HG03378 (cell line): ENCODE measurements at regions not wholly inside any gene's neighbourhood (a gene's known extent, or its start where the extent isn't known, plus 50 kb on each side); places are given as distances from the start of the nearest gene placed in this dataset.
"Not testable (repeated sequence)": the region's sequence is repeated elsewhere in the genome, so short reads cannot be mapped to it uniquely, and the experiment has no call there.

Source experiments
- ATAC-seq: cut with Tn5 transposase; IDR thresholded peaks from one replicate; pipeline ENCODE4 v1.9.1; 2021; ENCODE audit warnings: mild to moderate bottlenecking, moderate library complexity; ENCODE audit not compliant: unreplicated experiment

GRCh38 chr6:67882436-67883311 lies 752.4 kb upstream of the ADGRB3 start:
- ATAC-seq: no peak

- ATAC-seq: no peak
Measured at GRCh38 chr6:67881706-67882065, 753.4 kb upstream of the ADGRB3 start.

DNA sequence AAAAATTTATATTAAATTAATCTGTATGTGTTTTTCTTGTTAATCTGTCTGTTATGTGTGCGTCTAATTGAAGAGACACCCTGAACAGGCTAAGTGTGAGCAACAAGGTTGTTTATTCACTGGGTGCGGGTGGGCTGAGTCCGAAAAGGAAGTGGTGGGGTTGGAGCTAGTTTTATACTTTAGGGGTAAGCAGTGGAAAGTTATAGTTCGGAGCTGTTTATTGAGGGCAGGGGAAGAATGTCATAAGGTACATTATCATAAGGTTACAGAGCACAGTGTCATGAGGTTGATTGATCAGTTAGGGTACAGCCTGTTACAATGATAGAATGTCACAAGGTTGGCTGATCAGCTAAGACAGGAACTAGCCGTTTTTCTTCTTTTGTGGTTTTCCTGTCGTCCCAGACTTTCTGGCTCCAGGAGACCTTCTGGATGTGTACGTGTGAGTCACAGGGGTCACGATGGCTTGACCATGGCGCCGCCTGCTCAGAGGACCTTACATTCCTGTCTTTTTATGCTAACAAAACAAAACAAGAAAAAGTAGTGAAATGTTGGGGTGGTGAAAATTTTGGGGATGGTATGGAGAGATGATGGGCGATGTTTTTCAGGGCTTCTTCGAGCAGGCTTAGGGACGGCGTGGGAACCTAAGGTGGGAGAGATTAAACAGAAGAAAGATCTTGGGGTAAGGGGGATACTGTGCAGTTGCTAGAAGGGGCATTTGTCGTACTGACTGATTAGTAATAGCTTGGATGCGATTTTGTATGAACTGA lies 754.0 kb upstream of the ADGRB3 start:
- ATAC-seq: no peak

DNA sequence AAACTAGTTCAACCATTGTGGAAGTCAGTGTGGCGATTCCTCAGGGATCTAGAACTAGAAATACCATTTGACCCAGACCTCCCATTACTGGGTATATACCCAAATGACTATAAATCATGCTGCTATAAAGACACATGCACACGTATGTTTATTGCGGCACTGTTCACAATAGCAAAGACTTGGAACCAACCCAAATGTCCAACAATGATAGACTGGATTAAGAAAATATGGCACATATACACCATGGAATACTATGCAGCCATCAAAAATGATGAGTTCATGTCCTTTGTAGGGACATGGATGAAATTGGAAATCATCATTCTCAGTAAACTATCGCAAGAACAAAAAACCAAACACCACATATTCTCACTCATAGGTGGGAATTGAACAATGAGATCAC lies 754.7 kb upstream of the ADGRB3 start:
- not testable (repeated sequence) for ATAC-seq

- not testable (repeated sequence) for ATAC-seq
Measured at GRCh38 chr6:67879928-67880327, 755.2 kb upstream of the ADGRB3 start.

DNA sequence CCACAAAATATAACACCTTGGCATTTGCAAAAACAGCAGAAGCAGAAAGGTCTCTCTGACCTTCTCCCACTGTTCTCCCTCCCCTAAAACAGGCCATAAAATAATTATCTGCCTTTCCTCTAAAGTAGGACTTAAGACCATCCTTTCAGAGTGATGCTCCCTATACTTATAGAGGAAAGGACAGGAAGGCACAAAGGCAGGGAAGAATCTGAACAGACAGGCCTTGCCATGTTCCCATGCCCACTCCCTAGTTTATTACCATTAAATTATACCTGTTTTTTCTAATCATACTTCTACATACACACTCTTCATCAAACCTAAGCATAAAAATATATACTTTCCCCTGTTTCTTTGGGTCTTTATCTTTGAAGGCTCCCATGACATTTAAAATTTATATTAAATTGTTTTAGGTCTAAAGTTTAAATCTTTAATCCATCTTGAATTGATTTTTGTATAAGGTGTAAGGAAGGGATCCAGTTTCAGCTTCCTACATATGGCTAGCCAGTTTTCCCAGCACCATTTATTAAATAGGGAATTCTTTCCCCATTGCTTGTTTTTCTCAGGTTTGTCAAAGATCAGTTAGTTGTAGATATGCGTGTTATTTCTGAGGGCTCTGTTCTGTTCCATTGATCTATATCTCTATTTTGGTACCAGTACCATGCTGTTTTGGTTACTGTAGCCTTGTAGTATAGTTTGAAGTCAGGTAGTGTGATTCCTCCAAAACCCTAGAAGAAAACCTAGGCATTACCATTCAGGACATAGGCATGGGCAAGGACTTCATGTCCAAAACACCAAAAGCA lies 755.8 kb upstream of the ADGRB3 start:
- ATAC-seq: not testable (repeated sequence)

DNA sequence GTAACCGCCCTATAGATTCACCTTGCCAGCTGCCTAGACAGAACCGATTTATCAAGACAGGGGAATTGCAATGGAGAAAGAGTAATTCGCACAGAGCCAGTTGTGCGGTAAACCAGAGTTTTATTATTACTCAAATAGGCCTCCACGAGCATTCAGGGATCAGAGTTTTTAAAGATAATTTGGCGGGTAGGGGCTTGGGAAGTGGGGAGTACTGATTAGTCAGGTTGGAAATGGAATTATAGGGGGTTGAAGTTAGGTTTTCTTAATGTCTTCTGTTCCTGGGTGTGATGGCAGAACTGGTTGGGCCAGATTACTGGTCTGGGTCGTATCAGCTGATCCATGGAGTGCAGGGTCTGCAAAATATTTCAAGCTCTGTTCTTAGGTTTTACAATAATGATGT lies 756.9 kb upstream of the ADGRB3 start:
- not testable (repeated sequence) for ATAC-seq

- no peak for ATAC-seq
Measured at GRCh38 chr6:67877288-67877687, 757.8 kb upstream of the ADGRB3 start.

- no peak for ATAC-seq
Measured at GRCh38 chr6:67875877-67876383, 759.2 kb upstream of the ADGRB3 start.

DNA sequence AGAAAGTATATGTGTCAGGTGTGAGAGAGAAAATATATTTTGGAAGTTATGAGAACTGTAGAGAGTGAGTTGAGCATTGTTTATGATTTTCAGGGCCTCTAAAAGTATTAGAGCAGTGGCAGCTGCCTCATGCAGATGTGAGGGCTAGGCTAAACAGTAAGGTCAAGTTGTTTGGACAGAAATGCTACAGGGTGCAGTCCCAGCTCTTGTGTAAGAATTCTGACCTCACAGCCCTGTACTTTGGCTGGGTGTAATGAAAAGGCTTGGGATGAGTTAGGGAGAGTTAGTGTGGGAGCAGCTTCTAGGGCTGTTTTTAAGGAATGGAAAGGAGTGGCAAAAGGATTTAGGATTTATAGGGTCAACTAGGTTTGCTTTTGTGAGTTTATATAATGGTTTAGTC lies 764.8 kb upstream of the ADGRB3 start:
- no peak for ATAC-seq

- no peak for ATAC-seq
Measured at GRCh38 chr6:67863346-67863745, 771.7 kb upstream of the ADGRB3 start.

DNA sequence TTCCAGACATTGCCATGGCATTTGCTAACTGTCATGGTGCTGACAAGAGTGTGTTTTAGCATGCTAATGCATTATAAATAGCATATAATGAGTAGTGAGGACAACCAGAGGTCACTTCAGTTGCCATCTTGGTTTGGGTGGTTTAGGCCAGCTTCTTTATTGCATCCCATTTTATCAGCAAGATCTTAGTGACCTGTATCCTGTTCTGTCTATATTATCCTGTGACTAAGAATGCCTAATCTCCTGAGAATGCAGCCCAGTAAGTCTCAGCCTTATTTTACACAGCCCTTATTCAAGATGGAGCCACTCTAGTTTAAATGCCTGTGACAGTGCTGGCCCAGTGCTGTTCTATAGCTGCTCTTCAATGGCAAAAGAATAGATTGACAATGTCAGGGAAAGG lies 781.0 kb upstream of the ADGRB3 start:
- ATAC-seq: no peak

- ATAC-seq: no peak
Measured at GRCh38 chr6:67839818-67840217, 795.3 kb upstream of the ADGRB3 start.

DNA sequence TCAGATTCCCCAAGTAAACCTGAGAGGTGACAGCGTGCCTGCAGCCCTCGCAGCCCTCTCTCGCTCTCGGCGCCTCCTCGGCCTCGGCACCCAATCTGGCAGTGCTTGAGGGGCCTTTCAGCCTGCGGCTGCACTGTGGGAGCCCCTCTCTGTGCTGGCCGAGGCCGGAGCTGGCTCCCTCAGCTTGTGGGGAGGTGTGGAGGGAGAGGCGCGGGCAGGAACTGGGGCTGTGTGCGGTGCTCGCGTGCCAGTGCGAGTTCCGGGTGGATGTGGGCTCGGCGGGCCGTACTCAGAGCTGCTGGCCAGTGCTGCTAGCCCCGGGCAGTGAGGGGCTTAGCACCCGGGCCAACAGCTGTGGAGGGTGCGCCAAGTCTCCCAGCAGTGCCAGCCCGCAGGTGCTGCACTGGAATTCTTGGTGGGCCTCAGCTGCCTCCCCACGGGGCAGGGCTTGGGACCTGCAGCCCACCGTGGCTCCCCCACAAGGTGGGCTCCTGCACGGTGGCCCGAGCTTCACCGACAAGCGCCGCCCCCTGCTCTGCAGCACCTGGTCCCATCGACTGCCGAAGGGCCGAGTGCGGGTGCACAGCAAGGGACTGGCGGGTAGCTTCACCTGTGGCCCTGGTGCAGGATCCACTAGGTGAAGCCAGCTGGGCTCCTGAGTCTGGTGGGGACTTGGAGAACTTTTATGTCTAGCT lies 809.7 kb upstream of the ADGRB3 start:
- no peak for ATAC-seq

DNA sequence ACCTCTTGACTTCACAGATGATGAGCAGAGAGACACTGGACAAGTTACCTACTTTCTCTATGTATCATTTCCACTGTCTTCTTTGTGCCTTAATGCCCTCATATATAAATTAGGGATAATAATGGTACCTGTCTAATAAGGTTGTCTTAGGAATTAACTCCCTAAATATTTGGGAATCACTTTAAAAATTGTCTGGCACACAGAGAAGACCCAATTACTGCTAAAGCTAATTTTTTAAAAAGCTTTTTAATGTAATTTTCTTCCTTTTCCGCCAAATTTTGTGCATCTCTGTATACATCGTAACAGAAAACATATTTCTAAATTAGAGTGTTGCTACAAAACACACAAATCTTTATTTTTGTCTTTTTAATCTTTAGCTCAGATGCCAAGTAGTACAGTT lies 816.8 kb upstream of the ADGRB3 start:
- no peak for ATAC-seq

- ATAC-seq: no peak
Measured at GRCh38 chr6:67815623-67816022, 819.5 kb upstream of the ADGRB3 start.

DNA sequence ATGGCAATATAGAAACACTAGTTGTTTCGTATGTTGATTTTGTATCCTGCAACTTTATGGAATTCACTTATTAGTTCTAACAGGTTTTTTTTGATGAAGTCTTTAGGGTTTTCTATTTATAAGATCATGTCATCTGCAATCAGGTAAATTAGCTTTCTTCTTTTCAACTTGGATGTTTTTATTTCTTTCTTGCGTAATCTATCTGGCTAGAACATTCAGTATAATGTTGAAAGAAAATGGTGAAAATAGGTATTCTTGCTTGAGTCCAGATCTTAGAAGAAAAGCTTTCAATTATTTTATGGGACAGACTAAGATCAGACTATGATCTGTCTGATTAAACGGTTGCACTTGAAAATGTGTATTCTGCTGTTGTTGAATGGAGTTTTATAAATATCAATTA lies 820.8 kb upstream of the ADGRB3 start:
- no peak for ATAC-seq

- ATAC-seq: no peak
Measured at GRCh38 chr6:67812693-67813092, 822.4 kb upstream of the ADGRB3 start.

- ATAC-seq: no peak
Measured at GRCh38 chr6:67812125-67812524, 823.0 kb upstream of the ADGRB3 start.

DNA sequence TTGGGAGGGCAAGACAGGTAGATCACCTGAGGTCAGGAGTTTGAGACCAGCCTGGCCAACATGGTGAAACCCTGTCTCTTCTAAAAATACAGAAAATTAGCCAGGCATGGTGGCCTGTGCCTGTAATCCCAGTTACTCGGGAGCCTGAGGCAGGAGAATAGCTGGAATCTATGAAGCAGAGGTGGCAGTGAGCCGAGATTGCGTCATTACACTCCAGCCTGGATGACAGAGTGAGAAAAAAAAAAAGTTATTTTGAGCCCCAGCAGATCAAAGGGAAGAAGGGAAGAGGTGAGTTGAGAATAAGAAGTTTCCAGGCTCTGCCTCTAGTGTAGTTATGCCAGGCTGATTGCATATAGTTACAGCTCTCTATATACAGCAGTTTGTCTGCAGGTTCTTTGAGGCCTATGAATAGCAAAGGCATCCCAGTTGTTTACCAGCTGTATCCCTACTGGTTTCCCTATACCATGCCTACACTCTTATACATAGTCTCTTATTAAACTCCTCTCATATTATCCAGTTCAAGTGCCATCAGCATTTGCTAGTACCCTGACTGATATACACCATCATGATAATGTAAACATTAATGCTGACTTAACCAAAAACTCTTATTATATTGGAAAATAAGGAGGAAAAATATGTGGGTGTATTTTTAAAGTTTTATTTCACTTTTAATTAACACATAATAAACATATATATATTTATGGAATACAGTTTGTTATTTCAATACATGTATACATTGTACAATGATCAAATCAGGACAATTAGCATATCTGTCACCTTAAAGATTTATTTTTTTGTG lies 823.6 kb upstream of the ADGRB3 start:
- no peak for ATAC-seq
